HuH-7.5 (cell line): ENCODE measurements at regions not wholly inside any gene's neighbourhood (a gene's known extent, or its start where the extent isn't known, plus 50 kb on each side); places are given as distances from the start of the nearest gene placed in this dataset.

Experiments used
- DNase-seq: peaks from one replicate; pipeline ENCODE4 v3.0.0; 2011; ENCODE audit warnings: low spot score

GRCh38 chr5:8473827-8474568 lies 605.0 kb downstream of the MTRR start:
- no peak for DNase-seq

GRCh38 chr5:8474569-8474930 lies 605.6 kb downstream of the MTRR start:
- DNase-seq = no peak

GRCh38 chr5:8478326-8478725 lies 609.4 kb downstream of the MTRR start:
- no peak for DNase-seq

- no peak for DNase-seq
Observed at GRCh38 chr5:8481007-8481406, 612.1 kb downstream of the MTRR start.

- DNase-seq = no peak
Observed at GRCh38 chr5:8491254-8491653, 622.3 kb downstream of the MTRR start.

- no peak for DNase-seq
Observed at GRCh38 chr5:8493176-8493575, 624.2 kb downstream of the MTRR start.

GRCh38 chr5:8500426-8500825 lies 631.5 kb downstream of the MTRR start:
- DNase-seq = no peak

- no peak for DNase-seq
Observed at GRCh38 chr5:8505196-8505595, 636.2 kb downstream of the MTRR start.

GRCh38 chr5:8508231-8508630 lies 639.3 kb downstream of the MTRR start:
- DNase-seq = no peak

- DNase-seq = no peak
Observed at GRCh38 chr5:8516356-8516755, 647.4 kb downstream of the MTRR start.

- DNase-seq = no peak
Observed at GRCh38 chr5:8517456-8517855, 648.5 kb downstream of the MTRR start.

GRCh38 chr5:8520917-8521316 lies 652.0 kb downstream of the MTRR start:
- DNase-seq = no peak

GRCh38 chr5:8521991-8522390 lies 653.0 kb downstream of the MTRR start:
- no peak for DNase-seq

- no peak for DNase-seq
Observed at GRCh38 chr5:8522646-8523045, 653.7 kb downstream of the MTRR start.

- no peak for DNase-seq
Observed at GRCh38 chr5:8523501-8523900, 654.6 kb downstream of the MTRR start.

- no peak for DNase-seq
Observed at GRCh38 chr5:8525819-8526218, 656.9 kb downstream of the MTRR start.

- no peak for DNase-seq
Observed at GRCh38 chr5:8528106-8528505, 659.2 kb downstream of the MTRR start.

GRCh38 chr5:8538821-8539220 lies 669.9 kb downstream of the MTRR start:
- DNase-seq = no peak

GRCh38 chr5:8540317-8540716 lies 671.4 kb downstream of the MTRR start:
- no peak for DNase-seq

- no peak for DNase-seq
Observed at GRCh38 chr5:8550921-8551320, 682.0 kb downstream of the MTRR start.

GRCh38 chr5:8553364-8553763 lies 684.4 kb downstream of the MTRR start:
- DNase-seq = no peak

GRCh38 chr5:8557728-8558127 lies 688.8 kb downstream of the MTRR start:
- no peak for DNase-seq

- no peak for DNase-seq
Observed at GRCh38 chr5:8560776-8561175, 691.8 kb downstream of the MTRR start.

GRCh38 chr5:8561224-8561840 lies 692.4 kb downstream of the MTRR start:
- no peak for DNase-seq
